GM19438 (cell line): ENCODE measurements at regions not wholly inside any gene's neighbourhood (a gene's known extent, or its start where the extent isn't known, plus 50 kb on each side); places are given as distances from the start of the nearest gene placed in this dataset.
"Not testable (repeated sequence)": the region's sequence is repeated elsewhere in the genome, so short reads cannot be mapped to it uniquely, and the experiment has no call there.

ENCODE experiments used
- ATAC-seq: cut with Tn5 transposase; IDR thresholded peaks from one replicate; pipeline ENCODE4 v1.9.1; 2021; ENCODE audit warnings: low read depth; ENCODE audit not compliant: unreplicated experiment

DNA sequence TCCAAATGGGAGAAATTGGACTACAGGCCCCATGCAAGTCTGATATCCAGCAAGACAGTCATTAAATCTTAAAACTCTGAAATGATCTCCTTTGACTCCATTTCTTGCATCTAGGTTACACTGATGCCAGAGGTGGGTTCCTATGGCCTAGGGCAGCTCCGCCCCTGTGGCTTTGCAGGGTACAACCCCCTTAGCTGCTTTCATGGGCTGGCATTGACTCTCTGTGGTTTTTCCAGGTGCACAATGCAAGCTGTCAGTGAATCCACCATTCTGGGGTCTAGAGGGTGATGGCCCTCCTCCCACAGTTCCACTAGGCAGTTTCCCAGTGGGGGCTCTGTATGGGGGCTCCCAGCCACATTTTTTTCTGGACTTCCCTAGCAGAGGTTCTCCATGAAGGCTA, 228.5 kb upstream of the ADAMTS3 start:
- no peak for ATAC-seq

DNA sequence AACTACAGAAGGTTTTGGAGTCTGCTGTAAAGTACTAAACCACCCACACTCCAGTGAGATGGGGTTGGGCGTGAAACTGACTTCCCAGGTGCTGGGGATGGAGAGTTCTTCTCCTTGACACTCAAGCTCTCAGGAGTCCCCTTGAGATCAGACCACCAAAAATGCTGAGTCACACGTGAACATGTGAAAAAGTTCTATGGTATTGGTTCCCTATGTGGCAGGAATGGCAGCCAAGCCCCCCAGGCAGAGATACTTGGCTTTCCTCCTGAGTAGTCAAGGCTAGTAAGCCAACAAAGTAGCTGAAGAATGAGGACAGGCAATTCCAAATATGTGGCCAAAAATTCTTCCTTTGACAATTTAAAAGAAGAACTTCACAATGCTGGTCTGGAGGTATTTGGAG, 222.0 kb upstream of the ADAMTS3 start:
- no peak for ATAC-seq

DNA sequence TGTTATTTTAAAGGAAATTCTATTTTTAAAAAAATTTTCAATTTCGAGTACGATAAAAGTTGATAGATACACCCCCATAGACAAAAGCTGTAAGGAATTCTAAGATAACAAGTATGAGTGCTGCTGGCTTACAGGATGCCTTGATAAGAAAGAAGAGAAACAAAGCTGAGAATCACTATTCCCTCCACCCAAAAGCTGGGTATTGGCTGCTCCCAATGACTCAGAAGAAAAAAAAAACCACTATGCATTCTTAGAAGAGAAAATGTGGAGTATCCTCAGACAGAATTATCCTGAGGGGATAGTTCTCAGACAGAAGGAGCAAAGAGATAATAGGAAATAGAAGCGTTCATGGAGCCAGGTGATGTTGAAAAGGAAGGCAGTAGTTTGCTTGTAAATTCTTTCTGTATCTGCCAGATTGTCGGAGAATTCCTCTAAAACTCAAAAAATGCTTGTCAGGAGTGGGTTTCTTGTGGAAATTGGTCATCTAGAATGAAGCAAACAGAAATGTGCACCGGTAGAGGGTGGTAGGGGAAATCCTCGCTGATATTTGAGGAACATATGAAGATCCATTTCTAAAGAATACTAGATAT, 217.5 kb upstream of the ADAMTS3 start:
- ATAC-seq: no peak

DNA sequence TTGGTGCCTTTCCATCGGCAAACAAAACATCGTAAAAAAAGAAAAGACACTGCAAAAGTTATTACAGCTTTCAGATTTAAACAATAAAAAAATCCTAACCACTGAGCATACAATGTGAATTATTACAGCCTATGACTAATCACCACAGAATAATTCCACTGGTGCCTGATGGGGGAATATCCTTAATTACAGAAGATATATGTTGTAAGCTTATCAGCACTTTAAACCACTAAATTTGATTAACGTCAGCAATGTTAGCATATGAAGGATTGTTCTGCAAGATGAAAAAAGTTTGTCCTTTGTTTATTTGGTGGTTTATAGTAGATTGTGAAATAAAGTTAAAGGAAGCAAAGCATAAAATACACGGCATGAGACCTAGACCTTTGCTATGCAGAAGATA, 210.2 kb upstream of the ADAMTS3 start:
- ATAC-seq: no peak

DNA sequence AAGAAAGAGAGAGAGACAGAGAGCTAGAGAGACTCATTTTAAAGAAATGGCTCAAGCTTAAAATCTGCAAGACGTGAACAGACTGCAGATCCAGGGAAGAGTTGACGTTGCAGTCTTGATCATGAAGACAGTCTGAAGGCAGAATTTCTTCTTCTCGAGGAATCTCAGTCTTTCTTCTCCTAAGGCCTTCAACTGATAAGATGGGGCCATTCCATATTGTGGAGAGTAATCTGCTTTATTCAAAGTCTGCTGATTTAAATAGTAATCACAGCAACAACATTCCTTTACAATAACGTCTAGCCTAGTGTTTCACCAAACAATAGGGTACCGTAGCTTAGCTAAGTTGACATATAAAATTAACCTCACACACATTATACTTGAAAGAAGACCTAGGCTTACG, 208.4 kb upstream of the ADAMTS3 start:
- no peak for ATAC-seq

DNA sequence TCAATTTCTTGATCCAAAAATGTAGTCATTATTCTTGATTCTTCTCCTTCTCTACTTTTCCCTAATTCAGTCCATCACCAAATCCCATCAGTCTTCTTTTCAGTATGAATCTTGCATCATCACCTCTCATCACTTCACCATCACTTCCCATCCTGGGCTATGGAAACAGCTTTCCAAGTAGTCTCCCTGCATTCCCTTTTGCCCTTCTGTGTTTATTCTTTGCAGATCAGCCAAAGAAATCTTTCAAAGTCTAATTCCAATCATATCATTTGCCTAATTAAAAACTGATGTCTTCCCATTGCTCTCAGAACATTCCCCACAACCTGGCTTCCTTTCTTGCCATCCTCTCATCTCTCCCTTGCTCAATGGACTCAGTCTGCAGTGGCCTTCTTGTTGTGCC, 201.7 kb upstream of the ADAMTS3 start:
- no peak for ATAC-seq

DNA sequence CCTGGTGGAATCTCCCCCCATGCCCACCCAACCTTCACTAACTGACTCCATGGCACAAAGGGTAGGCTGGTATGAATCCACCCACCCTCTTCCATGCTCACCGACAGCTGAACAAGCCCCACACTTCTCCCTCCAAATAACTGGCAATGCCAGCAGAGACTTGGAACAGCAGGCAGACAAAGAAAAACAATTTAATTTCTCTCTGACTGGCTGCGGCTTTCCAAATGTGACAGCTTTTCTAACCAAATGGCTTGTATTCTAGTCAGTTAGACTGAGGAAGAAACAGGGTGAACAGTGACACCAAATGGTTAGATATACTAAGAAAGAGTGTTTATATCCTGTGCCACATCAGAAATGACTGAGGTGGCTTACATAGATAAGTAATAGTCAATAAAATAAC, 199.3 kb upstream of the ADAMTS3 start:
- ATAC-seq: no peak

DNA sequence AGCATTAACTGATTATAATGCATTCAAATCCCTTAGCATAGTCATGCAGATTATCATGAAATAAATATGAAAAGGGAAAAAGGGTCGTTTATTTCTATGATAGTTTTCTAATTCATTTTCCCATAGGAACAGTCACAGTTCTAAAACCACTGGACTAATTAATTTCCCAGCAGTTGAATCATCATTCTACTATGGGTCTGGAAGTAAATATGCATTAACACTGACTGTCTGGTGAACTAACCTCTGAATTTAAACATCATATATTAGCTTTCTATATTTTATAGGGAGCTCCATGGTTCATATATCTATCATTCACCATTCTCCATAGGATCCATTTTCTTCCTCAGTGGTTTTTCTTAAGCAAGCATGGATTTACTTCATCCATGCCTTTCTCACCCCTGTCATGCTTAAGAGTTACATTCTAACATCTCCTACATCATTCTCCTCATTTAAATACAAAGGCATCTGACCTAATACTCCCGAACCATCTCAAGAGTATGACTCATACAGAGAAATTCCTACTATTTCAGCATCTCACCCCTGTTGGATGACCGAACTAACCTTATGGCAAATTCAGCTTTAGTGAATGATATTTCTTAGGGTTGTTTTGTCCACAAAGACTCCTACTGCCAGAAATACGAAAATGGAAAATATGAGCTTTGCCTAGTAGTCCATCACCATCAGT, 198.7 kb upstream of the ADAMTS3 start:
- ATAC-seq: no peak

DNA sequence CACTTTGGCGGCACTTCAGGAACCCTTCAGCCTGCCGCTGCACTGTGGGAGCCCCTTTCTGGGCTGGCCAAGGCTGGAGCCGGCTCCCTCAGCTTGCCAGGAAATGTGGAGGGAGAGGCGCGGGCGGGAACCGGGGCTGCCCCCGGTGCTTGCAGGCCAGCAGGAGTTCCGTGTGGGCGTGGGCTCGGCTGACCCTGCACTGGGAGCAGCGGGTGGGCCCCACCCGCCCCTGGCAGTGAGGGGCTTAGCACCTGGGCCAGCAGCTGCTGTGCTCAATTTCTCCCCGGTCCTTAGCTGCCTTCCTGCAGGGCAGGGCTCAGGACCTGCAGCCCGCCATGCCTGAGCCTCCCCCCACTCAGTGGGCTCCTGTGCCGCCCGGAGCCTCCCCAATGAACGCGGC, 196.8 kb upstream of the ADAMTS3 start:
- ATAC-seq: not testable (repeated sequence)

DNA sequence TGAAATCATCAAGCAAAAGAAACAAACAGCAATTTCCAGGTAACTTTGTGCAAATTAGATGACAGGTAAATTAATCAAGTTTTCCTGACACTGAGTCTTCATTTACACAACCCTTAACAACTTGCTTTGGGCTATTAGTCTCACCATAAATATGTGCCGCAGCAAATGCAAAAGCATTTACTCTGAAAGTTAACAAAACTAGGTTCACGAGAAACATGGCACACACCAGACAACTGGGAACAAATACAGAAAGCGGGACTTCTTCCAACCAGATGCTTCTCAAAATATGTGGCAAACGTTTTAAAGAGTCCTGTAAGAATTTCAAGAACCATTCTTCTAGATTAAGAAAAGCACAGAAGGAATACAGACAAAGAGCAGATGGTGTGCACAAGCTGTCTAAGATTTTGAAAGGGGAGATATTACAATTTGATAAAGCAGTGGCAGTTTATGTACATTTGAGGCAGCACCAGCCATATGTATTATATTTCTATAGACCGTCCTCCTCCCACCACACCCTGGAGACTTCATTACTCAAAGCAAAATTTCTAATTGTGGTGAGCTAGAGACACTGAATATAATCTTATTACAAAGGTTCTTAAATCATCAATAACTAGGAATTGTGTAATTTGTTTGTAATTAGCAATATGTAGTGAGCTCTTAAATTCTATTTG, 192.5 kb upstream of the ADAMTS3 start:
- no peak for ATAC-seq

DNA sequence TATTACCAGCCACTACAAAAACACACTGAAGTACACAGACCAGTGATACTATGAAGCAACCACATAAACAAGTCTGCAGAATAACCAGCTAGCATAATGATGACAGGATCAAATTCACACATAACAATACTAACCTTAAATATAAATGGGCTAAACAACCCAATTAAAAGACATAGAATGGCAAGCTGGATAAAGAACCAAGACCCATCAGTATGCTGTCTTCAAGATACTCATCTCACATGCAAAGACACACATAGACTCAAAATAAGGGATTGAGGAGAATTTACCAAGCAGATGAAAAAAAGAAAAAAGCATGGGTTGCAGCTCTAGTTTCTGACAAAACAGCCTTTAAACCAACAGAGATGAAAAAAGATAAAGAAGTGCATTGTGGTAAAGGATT, 184.4 kb upstream of the ADAMTS3 start:
- ATAC-seq: not testable (repeated sequence)

DNA sequence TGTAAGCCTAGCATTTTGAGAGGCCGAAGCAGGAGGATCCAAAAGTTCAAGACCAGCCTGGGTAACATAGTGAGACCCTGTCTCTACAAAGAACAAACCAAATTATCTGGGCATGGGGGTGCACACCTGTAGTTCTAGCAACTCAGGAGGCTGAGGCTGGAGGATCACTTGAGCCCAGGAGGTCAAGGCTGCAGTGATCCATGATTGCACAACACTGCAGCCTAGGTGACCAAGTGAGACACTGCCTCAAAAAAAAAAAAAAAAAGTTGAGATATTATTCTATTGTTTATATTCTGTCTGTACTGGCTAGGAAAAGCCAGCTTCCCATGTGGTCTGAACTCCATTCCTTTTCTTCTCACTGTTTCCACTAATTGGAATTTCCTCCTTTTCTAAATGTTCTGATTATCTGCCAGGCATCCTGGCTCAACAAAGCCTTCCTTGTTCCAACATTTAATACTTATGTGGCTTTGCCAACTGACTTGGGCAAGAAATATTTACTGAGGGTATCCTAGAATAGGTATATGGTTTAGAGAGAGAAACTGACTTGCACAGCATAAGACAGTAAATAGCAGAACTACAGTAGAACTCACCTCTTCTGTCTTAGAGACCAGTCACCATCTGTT, 175.2 kb upstream of the ADAMTS3 start:
- ATAC-seq: no peak

DNA sequence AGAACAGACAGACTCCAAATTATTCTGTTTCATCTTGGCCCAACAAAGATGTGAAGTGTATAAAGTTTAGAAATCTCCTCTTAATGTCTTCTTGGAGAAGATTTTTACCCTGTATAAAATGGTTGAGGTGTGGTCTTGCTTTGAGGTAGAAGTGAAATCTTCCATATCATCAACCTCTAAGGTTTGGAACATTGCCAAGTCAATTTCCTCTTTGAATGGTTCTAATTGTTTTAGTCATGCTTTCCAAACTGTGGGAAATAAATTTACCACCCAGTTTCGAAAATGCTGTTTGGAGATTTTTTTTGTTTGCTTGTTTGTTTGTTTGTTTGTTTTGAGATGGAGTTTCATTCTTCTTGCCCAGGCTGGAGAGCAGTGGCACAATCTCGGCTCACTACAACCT, 174.1 kb upstream of the ADAMTS3 start:
- ATAC-seq: no peak

DNA sequence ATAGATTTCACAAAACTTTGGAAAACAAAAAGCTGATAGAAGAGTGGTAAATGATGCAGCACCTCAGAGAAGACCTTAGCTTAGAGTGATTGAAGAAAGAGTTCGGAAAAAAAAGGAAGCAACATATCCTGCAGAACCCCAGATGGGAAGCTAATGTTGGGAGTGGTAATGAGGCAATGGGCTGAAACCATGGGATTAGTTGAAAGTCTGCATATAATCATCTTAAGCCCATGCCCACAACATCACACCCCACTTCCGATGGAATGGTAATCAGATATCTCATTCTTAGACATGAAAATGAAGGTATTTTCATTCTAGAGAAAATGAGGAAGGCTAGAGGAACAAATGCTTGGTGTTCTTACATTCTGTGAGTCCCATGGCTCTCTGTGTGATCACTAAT, 146.3 kb upstream of the ADAMTS3 start:
- no peak for ATAC-seq

DNA sequence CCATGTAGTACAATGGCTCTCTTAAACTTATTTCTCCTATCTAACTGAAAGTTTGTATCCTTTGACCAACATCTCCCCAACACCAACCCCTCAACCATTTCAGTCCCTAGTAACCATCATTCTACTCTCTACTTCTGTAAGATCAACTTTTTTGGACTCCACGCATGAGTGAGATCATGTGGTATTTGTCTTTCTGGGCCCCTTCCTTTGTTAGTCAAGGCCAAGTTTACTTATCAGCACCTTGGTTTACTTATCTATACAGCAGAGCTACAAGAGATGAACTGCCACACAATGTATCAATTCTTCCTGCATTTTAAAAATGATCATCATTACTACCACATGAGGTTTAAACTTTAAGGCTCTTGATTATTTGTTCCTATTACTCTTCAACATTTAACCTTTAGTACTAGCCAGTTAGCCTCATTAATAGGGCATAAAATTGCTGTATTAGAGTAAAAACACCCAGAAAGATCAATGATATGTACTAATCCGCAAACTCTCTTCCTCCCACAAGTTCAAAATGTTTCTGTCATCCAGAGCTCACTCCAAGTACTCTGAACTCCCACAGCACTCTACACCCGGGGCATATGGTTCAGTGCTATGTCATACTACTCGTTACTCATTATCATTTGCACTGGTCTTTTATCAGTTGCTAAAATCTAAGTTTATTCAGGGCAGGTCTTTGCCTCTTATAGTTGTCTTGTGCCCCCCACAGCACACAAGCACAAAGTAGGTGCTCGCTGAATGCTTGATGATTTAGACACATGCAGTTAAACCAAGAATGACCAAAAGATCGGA, 145.7 kb upstream of the ADAMTS3 start:
- no peak for ATAC-seq

DNA sequence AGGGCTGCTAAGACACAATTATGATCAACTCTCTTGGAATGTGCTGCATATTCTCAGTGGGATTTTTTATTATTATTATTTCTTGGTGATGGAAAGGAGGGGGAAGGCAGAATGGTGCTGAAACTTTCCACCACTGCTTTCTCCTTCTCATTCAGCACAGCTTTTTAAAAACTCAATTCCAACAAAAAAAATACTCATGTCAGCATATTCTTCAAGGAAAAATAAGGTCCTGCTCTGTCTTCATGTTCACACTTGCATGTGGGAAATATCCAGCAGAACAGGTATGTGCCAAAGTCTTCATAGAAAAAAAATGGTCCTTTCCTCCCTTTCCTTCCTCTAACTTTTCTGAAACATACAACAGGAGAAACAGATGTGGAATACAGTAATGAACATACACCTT, 144.0 kb upstream of the ADAMTS3 start:
- no peak for ATAC-seq

DNA sequence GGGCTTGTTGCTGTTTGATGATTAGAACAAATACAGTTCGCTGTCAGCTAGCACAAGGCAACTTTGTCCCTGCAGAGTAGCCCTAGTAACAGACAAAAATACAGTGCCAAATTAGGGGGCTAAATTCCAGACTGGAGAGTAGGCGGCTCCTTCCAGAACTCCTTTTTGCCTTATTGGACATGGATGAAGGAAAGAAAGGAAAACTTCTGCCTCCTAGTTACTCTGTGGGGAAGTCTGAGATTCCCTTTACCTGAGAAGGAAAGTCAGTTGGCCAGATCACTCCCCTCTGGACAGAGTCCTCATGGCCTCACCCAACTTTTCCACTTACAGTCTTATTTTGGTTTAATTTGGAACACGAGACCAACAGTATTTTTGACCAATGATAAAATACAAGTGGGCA, 140.5 kb upstream of the ADAMTS3 start:
- ATAC-seq: no peak

DNA sequence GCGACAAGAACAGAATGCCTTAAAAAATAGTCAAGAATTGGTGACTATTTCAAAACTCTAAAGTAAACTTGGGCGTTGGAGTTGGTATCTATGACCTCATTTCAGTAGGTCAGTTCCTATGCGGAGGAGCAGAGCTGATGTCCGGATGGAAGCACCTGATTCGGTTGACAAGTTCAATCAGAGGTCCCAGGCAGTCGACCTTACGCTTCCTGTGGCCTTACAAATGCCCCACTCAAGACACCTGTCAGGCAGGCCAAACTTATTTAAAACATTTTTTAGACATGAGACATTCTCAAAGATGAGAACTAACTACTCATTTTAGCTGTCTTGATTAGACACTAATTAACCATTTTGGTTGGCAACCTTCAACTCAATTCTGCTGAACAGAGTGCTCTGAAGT, 137.7 kb upstream of the ADAMTS3 start:
- no peak for ATAC-seq

DNA sequence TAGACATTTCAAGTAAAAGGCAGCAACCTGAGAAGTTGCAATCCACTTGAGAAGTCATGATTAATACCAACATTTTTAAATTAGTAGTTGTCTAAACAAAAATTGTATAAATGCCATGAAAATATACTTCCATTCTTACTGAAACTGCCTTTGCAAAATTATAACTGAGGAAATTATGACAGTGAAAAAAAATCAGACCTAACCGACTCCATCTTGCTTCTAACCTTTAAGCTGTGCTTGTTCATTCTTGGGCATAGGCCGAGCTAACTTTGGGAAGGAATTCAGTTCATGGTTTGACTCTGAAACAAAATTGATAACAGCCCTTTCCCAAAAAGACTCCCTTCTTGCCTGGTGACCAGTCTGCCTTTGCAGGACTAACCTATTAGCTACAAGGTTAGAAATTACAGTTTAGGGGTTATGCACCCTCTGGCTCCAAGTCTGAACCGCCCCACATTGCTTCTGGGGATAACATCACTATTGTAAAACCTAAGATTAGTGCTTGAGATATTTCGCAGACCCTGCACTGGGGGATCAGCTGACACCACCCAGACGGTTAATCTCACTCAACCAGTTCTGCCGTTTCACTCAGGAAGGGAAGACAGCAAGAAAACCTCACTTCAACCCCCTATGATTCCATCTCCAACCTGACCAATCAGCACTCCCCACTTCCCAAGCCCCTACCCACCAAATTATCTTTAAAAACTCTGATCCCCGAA, 136.1 kb upstream of the ADAMTS3 start:
- not testable (repeated sequence) for ATAC-seq

DNA sequence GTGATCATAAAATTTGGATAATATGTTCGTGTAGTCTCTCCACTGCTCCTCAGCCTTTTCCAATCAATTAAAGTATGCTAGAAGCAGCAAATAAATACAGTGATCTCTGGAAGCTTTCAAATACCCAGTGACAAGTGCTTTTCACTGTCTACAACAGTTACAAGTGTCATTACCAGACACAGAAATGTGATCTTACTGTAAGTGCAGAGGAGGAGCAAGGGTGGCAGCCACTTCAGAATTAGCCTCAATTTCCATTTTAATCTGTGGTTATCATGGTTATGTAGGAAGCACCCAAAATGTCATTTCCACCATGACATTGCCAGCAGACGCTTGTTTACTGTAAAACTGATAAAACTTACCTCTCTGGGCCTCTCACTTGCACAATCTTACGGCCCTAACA, 133.9 kb upstream of the ADAMTS3 start:
- no peak for ATAC-seq
